GM12865 (cell line): ENCODE measurements at regions not wholly inside any gene's neighbourhood (a gene's known extent, or its start where the extent isn't known, plus 50 kb on each side); places are given as distances from the start of the nearest gene placed in this dataset.
A peak's percentile ranks its signal among the peaks of the same experiment; 100 is the strongest.
"Not testable (repeated sequence)": the region's sequence is repeated elsewhere in the genome, so short reads cannot be mapped to it uniquely, and the experiment has no call there.

ENCODE experiments used
- DNase-seq: peaks from one replicate; pipeline ENCODE4 v3.0.0; 2010; ENCODE audit warnings: low read depth
- H3K4me3 ChIP-seq: 2 replicates; pipeline ENCODE4 v1.5.1; 2011; ENCODE audit warnings: mild to moderate bottlenecking, low read depth, low read length, control low read depth
- TF ChIP-seq, protein P1 (sequence below): IDR thresholded peaks from 2 replicates; pipeline ENCODE4 v1.5.1; 2011; ENCODE audit warnings: low read length, control low read depth, low read depth, inconsistent platforms; ENCODE audit not compliant: insufficient read depth; ENCODE audit errors: missing control alignments

DNA sequence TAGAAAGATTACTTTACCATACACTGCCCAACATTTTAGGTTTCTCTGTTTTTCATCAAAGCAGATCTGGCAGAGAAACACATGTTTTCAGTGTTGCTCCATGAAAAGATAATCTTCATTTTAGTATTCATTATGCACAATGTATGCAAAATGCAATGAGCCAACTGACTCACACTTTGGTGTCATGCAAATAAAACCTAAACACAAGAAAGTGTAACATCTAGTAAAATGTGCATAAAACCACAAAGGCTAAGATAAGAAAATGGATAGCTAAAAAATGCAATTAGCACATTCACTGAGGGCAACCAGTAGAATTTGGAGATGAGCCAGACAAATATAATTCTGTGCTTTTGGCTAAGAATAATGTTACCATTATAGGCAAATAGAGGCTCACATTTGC is 203.5 kb upstream of the UBE2E3 start:
- DNase-seq, result no peak
- TF ChIP-seq, protein P1, sequence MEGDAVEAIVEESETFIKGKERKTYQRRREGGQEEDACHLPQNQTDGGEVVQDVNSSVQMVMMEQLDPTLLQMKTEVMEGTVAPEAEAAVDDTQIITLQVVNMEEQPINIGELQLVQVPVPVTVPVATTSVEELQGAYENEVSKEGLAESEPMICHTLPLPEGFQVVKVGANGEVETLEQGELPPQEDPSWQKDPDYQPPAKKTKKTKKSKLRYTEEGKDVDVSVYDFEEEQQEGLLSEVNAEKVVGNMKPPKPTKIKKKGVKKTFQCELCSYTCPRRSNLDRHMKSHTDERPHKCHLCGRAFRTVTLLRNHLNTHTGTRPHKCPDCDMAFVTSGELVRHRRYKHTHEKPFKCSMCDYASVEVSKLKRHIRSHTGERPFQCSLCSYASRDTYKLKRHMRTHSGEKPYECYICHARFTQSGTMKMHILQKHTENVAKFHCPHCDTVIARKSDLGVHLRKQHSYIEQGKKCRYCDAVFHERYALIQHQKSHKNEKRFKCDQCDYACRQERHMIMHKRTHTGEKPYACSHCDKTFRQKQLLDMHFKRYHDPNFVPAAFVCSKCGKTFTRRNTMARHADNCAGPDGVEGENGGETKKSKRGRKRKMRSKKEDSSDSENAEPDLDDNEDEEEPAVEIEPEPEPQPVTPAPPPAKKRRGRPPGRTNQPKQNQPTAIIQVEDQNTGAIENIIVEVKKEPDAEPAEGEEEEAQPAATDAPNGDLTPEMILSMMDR, result no peak
- no peak overlapping the region for H3K4me3 ChIP-seq

DNA sequence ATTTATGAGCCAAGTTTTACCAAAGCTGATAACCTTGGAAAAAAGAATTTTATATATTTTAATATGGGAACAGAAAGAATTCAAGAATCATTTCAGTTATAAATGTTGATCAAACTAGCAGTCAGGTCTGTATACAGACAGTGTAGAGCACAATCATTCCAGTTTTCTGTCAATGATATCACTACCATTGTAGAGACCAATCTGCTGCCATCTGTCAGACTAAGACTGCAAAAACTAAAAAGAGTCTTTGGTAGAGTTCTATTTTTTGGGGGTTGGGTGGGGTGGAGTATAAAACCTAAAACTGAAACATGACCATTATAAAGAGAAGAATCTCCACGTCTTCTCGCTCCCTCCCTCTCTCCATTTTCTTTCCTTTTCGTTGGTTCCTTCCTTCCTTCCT is 204.7 kb upstream of the UBE2E3 start:
- no peak for DNase-seq
- TF ChIP-seq, protein P1, result no peak
- no peak overlapping the region for H3K4me3 ChIP-seq

DNA sequence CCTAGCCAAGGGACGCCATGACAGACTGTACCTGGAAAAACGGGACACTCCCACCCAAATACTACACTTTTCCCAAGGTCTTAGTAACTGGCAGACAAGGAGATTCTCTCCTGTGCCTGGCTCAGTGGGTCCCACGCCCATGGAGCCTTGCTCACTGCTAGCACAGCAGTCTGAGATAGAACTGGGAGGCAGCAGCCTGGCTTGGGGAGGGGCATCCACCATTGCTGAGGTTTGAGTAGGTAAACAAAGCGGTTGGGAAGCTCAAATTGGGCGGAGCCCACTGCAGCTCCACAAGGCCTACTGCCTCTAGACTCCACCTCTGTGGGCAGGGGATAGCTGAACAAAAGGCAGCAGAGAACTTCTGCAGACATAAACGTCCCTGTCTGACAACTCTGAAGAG is 215.1 kb upstream of the UBE2E3 start:
- not testable (repeated sequence) for H3K4me3 ChIP-seq

DNA sequence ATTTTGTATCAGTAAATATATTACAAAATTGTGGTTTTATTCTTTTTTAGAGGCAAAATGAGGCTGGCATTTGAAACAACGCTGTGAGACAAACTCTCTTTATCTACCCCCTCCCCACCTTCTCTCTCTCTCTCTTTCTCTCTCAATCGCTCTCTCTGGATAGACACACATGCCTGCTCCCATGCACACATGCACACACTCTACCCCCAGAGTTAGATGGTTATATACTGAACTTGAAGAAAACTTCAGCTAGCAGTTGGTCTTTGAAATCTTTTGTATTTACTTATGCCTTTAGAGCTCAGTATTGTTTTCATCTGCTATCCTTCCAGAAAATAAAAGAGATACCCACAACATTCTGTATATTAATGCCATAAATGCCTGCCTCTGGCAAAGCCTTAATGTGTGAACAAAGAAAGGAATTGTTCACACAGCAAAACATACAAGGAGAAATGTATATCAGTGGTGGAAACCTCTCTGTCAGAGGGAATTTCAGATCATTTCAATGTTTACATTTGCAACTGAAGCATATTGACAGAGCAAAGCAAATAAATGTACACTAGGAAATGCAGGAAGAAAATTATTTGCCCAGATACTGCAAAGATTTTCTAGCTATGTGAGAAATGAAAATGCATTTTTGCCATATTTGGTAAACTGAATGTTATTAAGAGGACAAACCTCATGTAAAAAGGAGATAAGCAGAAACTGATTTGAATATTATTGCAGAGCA is 217.0 kb upstream of the UBE2E3 start:
- H3K4me3 ChIP-seq, result no peak overlapping the region
- TF ChIP-seq, protein P1, result no peak
- DNase-seq, result no peak

More for the DNA sequence above, 215.1 kb upstream of the UBE2E3 start:
- not testable (repeated sequence) for DNase-seq

DNA sequence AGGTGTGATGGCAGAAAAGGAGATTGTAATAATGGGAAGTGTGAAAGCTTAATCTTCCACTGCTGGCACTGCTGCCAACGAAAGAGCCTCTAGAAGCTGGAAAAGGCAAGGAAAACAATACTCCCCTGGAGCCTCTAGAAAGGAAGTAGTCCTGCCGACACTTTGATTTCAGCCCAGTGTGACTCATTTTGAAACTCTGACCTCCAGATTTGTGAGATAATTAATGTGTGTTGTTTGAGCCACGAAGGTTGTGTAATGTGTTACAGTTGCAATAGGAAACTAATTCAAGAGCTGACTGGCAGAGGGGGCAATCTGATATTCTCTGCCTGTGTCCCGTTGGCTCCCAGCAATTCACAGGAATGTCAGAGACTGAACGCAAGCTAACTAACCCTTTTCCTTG is 219.2 kb upstream of the UBE2E3 start:
- no peak overlapping the region for H3K4me3 ChIP-seq
- peak; percentile 19 for DNase-seq
- TF ChIP-seq, protein P1, result no peak

DNA sequence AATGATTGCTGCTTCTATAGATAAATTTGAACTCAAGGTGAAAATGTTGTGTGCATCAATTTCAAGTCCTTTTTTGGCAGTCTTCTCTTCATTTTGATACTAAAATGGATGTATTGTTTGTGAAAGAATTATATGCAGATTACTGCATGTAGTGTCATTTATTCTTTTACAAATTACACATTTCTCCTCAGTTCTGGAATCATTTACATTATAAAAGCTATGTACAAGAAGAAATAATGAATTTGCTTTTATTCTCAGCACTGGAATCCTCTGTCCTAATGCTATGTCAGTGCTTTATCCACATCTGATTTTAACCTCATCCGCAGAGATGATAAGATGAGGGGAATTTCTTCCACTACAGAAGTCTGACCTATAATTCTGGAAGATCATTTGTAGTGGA is 220.8 kb upstream of the UBE2E3 start:
- DNase-seq, result no peak
- TF ChIP-seq, protein P1, result no peak

DNA sequence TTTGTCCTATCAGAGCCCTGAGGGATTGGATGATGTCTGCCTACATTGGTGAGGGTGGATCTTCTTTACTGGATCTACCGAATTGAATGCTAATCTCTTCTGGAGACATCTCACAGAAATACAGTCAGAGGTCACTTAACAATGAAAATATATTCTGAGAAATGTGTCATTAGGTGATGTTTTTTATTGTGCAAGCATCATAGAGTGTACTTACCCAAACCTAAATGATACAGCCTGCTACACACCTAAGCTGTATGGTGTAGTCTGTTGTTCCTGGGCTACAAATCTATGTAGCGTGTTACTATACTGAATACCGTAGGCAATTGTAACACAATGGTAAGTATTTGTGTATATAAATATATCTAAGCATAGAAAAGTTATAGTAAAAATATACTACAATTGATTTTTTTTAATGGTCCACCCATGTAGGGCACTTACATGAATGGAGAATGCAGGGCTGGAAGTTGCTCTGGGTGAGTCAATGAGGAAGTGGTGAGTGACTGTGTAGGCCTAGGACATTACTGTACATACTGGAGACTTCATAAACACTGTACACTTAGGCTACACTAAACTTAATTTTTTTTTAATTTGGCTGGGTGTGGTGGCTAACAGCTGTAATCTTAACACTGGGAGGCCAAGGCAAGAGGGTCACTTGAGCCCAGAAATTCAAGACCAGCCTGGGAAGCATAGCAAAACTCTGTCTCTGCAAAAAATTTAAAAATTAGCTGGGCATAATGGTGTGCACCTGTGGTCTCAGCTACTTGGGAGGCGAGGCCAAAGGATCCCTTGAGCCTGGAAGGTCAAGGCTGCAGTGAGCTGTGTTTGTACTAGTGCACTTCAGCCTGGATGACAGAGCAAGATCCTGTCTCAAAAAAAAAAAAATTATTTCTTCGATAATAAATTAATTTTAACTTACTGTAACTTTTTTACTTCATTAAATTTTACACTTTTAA is 226.3 kb upstream of the UBE2E3 start:
- DNase-seq, result no peak
- H3K4me3 ChIP-seq, result no peak overlapping the region
- TF ChIP-seq, protein P1, result no peak

More for the DNA sequence above, 220.8 kb upstream of the UBE2E3 start:
- no peak overlapping the region for H3K4me3 ChIP-seq
